HCT116 (cell line): ENCODE measurements at regions not wholly inside any gene's neighbourhood (a gene's known extent, or its start where the extent isn't known, plus 50 kb on each side); places are given as distances from the start of the nearest gene placed in this dataset.

Source experiments
- ATAC-seq: fragments of 200-7000 bp; cut with Tn5 transposase; 2 replicates; pipeline ENCODE4 v1.9.1; 2020; ENCODE audit warnings: mild to moderate bottlenecking, moderate library complexity
- BruUV-seq: library from RNA; stranded (reverse); fragments of 400-500 nt; replicated peaks from 2 replicates; lab custom pipeline; 2021; lab: Mats Ljungman, UMichigan
- CTCF ChIA-PET: fragments of 300-600 bp; sonication (Branson Sonifier 250); formaldehyde crosslinking; loops from one replicate; lab custom pipeline; 2021; ENCODE audit warnings: antibody characterized with exemption; lab: Charles Lee
- POLR2A ChIA-PET: fragments of 300-600, 350-600 bp; sonication (Branson Sonifier 250); formaldehyde crosslinking; loops from one replicate; lab custom pipeline; 2021; ENCODE audit warnings: antibody characterized with exemption; lab: Charles Lee
- RAD21 ChIA-PET, 2 experiments: fragments of 300-600 bp; sonication (Branson Sonifier 250); formaldehyde crosslinking; loops; one replicate each; lab custom pipeline; 2023; ENCODE audit warnings: low total read pairs in 2 of 2; ENCODE audit not compliant: uncharacterized antibody in 2 of 2, unreplicated experiment in 2 of 2, low non-redundant PET in 1 of 2; lab: Charles Lee
- DNase-seq: peaks from one replicate; pipeline ENCODE4 v3.0.0-alpha.2; 2010; ENCODE audit warnings: low read depth, low spot score
- H2AFZ ChIP-seq: fragments of 200-600 bp; shearing (Covaris generic), sonication (generic); 2 replicates; pipeline ENCODE4 v1.6.1; 2017; ENCODE audit warnings: low read depth, mixed run types, mixed read lengths, antibody characterized with exemption, low read length; ENCODE audit not compliant: poor library complexity, severe bottlenecking
- H3K27ac ChIP-seq: 2 replicates; pipeline ENCODE4 v1.5.1; 2012; ENCODE audit warnings: low read depth, low read length
- H3K27me3 ChIP-seq: fragments of 200-600 bp; sonication (generic); 2 replicates; pipeline ENCODE4 v1.6.1; 2016; ENCODE audit warnings: mixed run types, low read length, mixed read lengths; ENCODE audit not compliant: insufficient read depth
- H3K36me3 ChIP-seq, 2 experiments: fragments of 200-500 bp in 1 of 2; fragments of 200-600 bp in 1 of 2; sonication (Bioruptor generic) in 1 of 2; sonication (generic) in 1 of 2; 2 replicates each; pipeline versions ENCODE4 v1.5.1 to v1.6.1; 2014 to 2016; ENCODE audit warnings: low read length in 2 of 2, inconsistent platforms in 1 of 2, mixed read lengths in 1 of 2, mixed run types in 1 of 2; ENCODE audit not compliant: insufficient read depth in 2 of 2, control insufficient read depth in 1 of 2
- H3K4me1 ChIP-seq, 2 experiments: fragments of 200-600 bp in 1 of 2; sonication (generic) in 1 of 2; 2 replicates each; pipeline versions ENCODE4 v1.5.1 to v1.6.1; 2012 to 2017; ENCODE audit warnings: low read length in 2 of 2, inconsistent platforms in 1 of 2, mild to moderate bottlenecking in 1 of 2, mixed read lengths in 1 of 2, mixed run types in 1 of 2, moderate library complexity in 1 of 2; ENCODE audit not compliant: insufficient read depth in 2 of 2, control insufficient read depth in 1 of 2
- H3K4me2 ChIP-seq: fragments of 200-600 bp; sonication (generic); 2 replicates; pipeline ENCODE4 v1.6.1; 2017; ENCODE audit warnings: mixed run types, low read length, mixed read lengths
- H3K4me3 ChIP-seq, 2 experiments: fragments of 200-600 bp in 1 of 2; sonication (generic) in 1 of 2; replicated peaks in 1 of 2; 2 replicates each; pipeline ENCODE4 v1.5.1; 2011 to 2016; ENCODE audit warnings: low read length in 2 of 2, control low read depth in 1 of 2, low read depth in 1 of 2, mild to moderate bottlenecking in 1 of 2, mixed read lengths in 1 of 2, mixed run types in 1 of 2
- H3K79me2 ChIP-seq: fragments of 200-600 bp; sonication (generic); 2 replicates; pipeline ENCODE4 v1.6.1; 2017; ENCODE audit warnings: mild to moderate bottlenecking, mixed run types, low read length, moderate library complexity, mixed read lengths; ENCODE audit not compliant: insufficient read depth
- H3K9ac ChIP-seq: fragments of 200-600 bp; sonication (generic); 2 replicates; pipeline ENCODE4 v1.6.1; 2016; ENCODE audit warnings: low read length, mixed read lengths
- H3K9me2 ChIP-seq: fragments of 200-600 bp; sonication (generic), shearing (Covaris generic); 2 replicates; pipeline ENCODE4 v1.6.1; 2017; ENCODE audit warnings: mixed run types, mild to moderate bottlenecking, moderate library complexity; ENCODE audit not compliant: insufficient read depth
- H3K9me3 ChIP-seq, 2 experiments: fragments of 200-500 bp in 1 of 2; fragments of 200-600 bp in 1 of 2; sonication (Bioruptor generic) in 1 of 2; sonication (generic) in 1 of 2; 2 replicates each; pipeline ENCODE4 v1.6.1; 2014 to 2017; ENCODE audit warnings: low read length in 2 of 2, mixed read lengths in 2 of 2, inconsistent platforms in 1 of 2, low read depth in 1 of 2, mild to moderate bottlenecking in 1 of 2, mixed run types in 1 of 2, moderate library complexity in 1 of 2; ENCODE audit not compliant: control insufficient read depth in 1 of 2, insufficient read depth in 1 of 2
- H4K20me1 ChIP-seq: fragments of 200-600 bp; sonication (generic), shearing (Covaris generic); 2 replicates; pipeline ENCODE4 v1.6.1; 2017; ENCODE audit warnings: mixed run types, mild to moderate bottlenecking, moderate library complexity; ENCODE audit not compliant: insufficient read depth
- ATF3 ChIP-seq: IDR thresholded peaks from 2 replicates; pipeline ENCODE4 v1.6.1; 2012
- CTCF ChIP-seq, 3 experiments: fragments of 200-600 bp in 1 of 3; sonication (generic) in 1 of 3; IDR thresholded peaks in 2 of 3; conservative IDR thresholded peaks in 1 of 3; 2 replicates each; pipeline ENCODE4 v1.5.1; 2012 to 2017; ENCODE audit warnings: low read depth in 2 of 3, low read length in 2 of 3, antibody characterized with exemption in 1 of 3, borderline replicate concordance in 1 of 3, control low read depth in 1 of 3, mild to moderate bottlenecking in 1 of 3, mixed read lengths in 1 of 3, mixed run types in 1 of 3, moderate library complexity in 1 of 3; ENCODE audit not compliant: insufficient read depth in 1 of 3
- POLR2A ChIP-seq: IDR thresholded peaks from 2 replicates; pipeline ENCODE4 v1.7.0; 2011; ENCODE audit warnings: borderline replicate concordance; ENCODE audit not compliant: insufficient read depth, insufficient read length; ENCODE audit errors: extremely low read depth
- POLR2AphosphoS5 ChIP-seq: IDR thresholded peaks from 2 replicates; pipeline ENCODE4 v1.6.1; 2011; ENCODE audit warnings: mild to moderate bottlenecking, low read depth, low read length, moderate library complexity
- RAD21 ChIP-seq: IDR thresholded peaks from 2 replicates; pipeline ENCODE4 v1.6.1; 2012; ENCODE audit warnings: low read depth, mild to moderate bottlenecking
- SIN3A ChIP-seq: IDR thresholded peaks from 2 replicates; pipeline ENCODE4 v1.6.1; 2012; ENCODE audit warnings: low read depth
- SP1 ChIP-seq: IDR thresholded peaks from 2 replicates; pipeline ENCODE4 v1.6.1; 2012; ENCODE audit warnings: low read depth
- SRF ChIP-seq: IDR thresholded peaks from 2 replicates; pipeline ENCODE4 v1.6.1; 2012; ENCODE audit warnings: low read depth
- TCF7L2 ChIP-seq: IDR thresholded peaks from 2 replicates; pipeline ENCODE4 v1.7.0; 2011; ENCODE audit warnings: borderline replicate concordance, inconsistent platforms; ENCODE audit not compliant: insufficient read depth, insufficient read length; ENCODE audit errors: extremely low read depth
- YY1 ChIP-seq: IDR thresholded peaks from 2 replicates; pipeline ENCODE4 v1.6.1; 2011; ENCODE audit warnings: low read length, low read depth, moderate library complexity, mild to moderate bottlenecking; ENCODE audit not compliant: insufficient replicate concordance; ENCODE audit errors: extremely low read depth
- ZBTB33 ChIP-seq: IDR thresholded peaks from 2 replicates; pipeline ENCODE4 v1.6.1; 2011; ENCODE audit warnings: mild to moderate bottlenecking, low read length, moderate library complexity; ENCODE audit not compliant: insufficient replicate concordance; ENCODE audit errors: extremely low read depth
- intact Hi-C: fragments of 100-400 bp; cut with micrococcal nuclease; formaldehyde crosslinking; loops from 2 replicates; pipeline ENCODE4 v1.10.0; 2022

GRCh38 chrX:46325312-46325877 is 219.8 kb downstream of the ZNF674 start:
- Histone ChIP-seq H3K79me2 (peaks cover 14% of the 10 kb centered on the region; the same call in 1 of the 2 replicates), H3K9ac (peak overlapping the region; percentile 84), H2AFZ (no peak overlapping the region), H4K20me1 (no peaks in the 10 kb centered on the region), H3K4me1 (peaks cover 66 to 98% of the 10 kb centered on the region in 2 experiments), H3K4me3 (peak overlapping the region in 1 of 2 experiments; percentile 26; a peak in 1 of 4 replicates), H3K27ac (peak overlapping the region; percentile 88), H3K36me3 (no peaks in the 10 kb centered on the region), H3K9me2 (no peaks in the 10 kb centered on the region), H3K9me3 (no peaks in the 10 kb centered on the region)
- DNase-seq (peak; percentile 86), ATAC-seq (peak; percentile 65)
- RAD21 ChIA-PET = no interaction called here
- intact Hi-C loops = loop anchor here (5.0 to 10.0 kb wide), 4 partner anchors 143 to 613 kb away; no protein-coding TSS in a partner anchor
- CTCF ChIA-PET = no interaction called here
- peak; percentile 31 for TF ChIP-seq YY1
- TF ChIP-seq TCF7L2 = peak; percentile 83
- peak; percentile 76 for TF ChIP-seq POLR2AphosphoS5
- no peak for TF ChIP-seq ATF3
- TF ChIP-seq, all 23 proteins: peak for 3
- BruUV-seq = no TSS peak
- Histone ChIP-seq H3K27me3 (no peaks in the 10 kb centered on the region), H3K4me2 (peak overlapping the region; percentile 75)
- POLR2A ChIA-PET = interaction anchor here (0.9 kb wide), 1 partner anchor 522 kb away, joined by 3 read pairs; no protein-coding TSS in a partner anchor

DNA sequence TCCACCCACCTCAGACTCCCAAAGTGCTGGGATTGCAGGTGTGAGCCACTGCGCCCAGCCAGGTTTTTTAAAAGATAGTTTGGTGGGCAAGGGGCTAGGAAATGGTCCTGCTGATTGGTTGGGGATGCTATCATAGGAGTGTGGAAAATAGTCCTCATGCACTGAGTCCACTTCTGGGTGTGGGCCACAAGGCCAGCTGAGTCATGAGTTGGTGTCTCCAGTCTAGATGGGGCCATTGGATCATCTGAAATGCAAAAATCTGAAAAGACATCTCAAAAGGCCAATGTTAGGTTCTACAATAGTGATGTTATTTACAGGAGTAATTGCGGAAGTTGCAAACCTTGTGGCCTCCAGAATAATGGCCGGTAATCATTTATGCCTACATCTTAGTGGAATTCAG is 221.1 kb downstream of the ZNF674 start:
- ChIA-PET POLR2A (no interaction called here), RAD21 (no interaction called here)
- intact Hi-C loops = loop anchor here (10.0 kb wide), 1 partner anchor 499 kb away; no protein-coding TSS in a partner anchor

More for the DNA sequence above, 221.1 kb downstream of the ZNF674 start:
- H3K4me2 ChIP-seq = peak overlapping the region; percentile 75
- no peaks in the 10 kb centered on the region for H3K36me3 ChIP-seq
- peak overlapping the region; percentile 84 for H3K9ac ChIP-seq
- H3K9me2 ChIP-seq = no peaks in the 10 kb centered on the region
- CTCF ChIA-PET = no interaction called here
- ATAC-seq (no peak), DNase-seq (no peak)
- TF ChIP-seq ZBTB33 (no peak), CTCF (IDR thresholded peaks at IDR 0.05 in 2 of 3, conservative IDR thresholded peaks at IDR 0.05 in 1 of 3; ENCODE audit: borderline replicate concordance in 1 of 3, insufficient read depth in 1 of 3, low read depth in 2 of 3, low read length in 2 of 3) (no peak), SRF (no peak), SP1 (no peak), POLR2A (no peak), SIN3A (no peak), RAD21 (no peak)
- H3K4me3 ChIP-seq = no peak overlapping the region
- peak overlapping the region; percentile 88 for H3K27ac ChIP-seq
- H3K27me3 ChIP-seq = no peaks in the 10 kb centered on the region
- no peaks in the 10 kb centered on the region for H4K20me1 ChIP-seq
- peaks cover 65 to 98% of the 10 kb centered on the region in 2 experiments for H3K4me1 ChIP-seq
- no peaks in the 10 kb centered on the region for H3K9me3 ChIP-seq
- peaks cover 14% of the 10 kb centered on the region; the same call in 1 of the 2 replicates for H3K79me2 ChIP-seq
- H2AFZ ChIP-seq = no peak overlapping the region
- BruUV-seq = no TSS peak
